HG03558 (cell line): ENCODE measurements at regions not wholly inside any gene's neighbourhood (a gene's known extent, or its start where the extent isn't known, plus 50 kb on each side); places are given as distances from the start of the nearest gene placed in this dataset.
"Not testable (repeated sequence)": the region's sequence is repeated elsewhere in the genome, so short reads cannot be mapped to it uniquely, and the experiment has no call there.

ENCODE experiments used
- ATAC-seq: cut with Tn5 transposase; IDR thresholded peaks from one replicate; pipeline ENCODE4 v1.9.1; 2021; ENCODE audit warnings: moderate number of reproducible peaks; ENCODE audit not compliant: unreplicated experiment; ENCODE audit errors: extremely low read depth

DNA sequence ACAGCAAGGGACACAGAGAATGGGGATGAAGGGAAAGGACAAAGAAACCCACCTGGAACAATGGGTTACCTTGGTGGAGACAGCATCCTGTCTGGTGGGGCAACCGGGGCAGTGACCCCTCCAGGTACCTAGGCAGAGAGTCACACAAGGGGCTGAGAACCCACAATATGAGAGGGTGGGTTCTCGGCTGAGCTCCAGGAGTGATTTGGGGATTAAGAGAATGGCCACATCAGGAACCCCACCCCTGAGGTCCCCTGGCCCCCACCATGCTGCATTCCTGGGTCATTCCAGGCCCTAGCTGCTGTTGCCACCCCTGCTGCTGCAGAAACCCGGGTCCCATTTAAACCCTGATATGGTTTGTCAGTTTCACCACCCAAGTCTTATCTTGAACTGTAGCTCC is 172.3 kb downstream of the RTP5 start:
- no peak for ATAC-seq

DNA sequence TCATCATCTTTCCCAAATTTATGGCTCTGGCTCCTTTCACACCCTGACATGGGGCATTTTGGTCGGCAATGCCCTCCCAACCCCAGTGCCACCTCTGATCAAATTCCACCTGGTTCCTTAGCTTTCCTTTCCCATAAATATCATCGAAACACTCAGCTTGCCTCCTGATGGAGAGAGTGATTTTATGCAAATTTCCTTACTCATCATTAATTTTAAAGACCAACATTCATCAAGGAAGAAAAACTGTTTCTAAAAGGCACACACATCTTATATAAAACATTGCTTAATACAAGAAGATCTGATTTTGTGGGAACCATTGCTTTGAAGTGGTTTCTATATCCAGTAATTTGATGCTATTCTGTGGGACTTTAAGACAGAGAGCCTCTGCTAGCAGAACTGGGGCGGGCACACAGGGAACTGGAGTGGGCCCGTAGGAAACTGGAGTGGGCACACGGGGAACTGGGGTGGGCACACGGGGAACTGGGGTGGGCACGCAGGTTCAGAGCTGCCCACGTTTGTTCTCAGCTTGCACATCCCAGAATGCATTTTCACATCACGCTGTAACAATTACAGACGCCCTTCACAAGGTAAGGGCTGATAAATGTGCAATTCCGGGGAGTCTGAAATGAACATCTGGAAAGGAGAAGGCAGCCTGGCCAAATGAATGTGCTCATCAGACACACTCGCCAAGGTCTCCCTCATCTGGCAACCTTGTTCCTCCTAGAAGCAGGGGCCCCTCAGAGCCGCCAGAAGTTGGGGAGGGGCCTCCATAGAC is 174.2 kb downstream of the RTP5 start:
- no peak for ATAC-seq

DNA sequence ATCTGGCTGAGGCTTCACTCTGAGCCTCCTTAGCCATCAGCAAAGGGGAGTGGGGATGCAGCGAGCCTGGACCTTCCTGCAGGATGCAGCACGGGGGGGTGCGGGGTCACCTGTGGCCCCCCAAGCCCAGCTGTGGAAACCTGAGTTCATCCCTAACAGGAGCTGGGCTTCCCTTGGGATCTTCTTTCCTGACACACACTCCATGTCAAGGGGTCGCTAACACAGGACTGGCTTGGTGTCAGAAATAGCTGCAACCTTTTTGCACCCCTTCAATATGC is 174.7 kb downstream of the RTP5 start:
- ATAC-seq: no peak

DNA sequence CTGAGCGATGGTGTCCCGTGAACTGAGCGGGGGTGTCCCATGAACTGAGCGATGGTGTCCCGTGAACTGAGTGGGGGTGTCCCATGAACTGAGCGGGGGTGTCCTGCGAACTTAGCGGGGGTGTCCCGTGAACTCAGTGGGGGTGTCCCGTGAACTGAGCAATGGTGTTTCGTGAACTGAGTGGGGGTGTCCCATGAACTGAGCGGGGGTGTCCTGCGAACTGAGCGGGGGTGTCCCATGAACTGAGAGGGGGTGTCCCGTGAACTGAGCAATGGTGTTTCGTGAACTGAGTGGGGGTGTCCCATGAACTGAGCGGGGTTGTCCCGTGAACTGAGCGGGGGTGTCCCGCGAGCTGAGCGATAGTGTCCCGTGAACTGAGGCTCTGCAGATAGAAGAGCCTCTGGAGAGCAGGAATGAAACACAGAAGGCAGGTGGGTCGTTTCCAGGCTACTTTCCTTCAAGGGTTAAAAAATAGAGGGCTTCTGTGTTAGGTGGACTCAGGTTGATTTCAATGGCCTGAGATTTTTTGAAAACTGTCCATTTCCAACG is 176.1 kb downstream of the RTP5 start:
- ATAC-seq: not testable (repeated sequence)

DNA sequence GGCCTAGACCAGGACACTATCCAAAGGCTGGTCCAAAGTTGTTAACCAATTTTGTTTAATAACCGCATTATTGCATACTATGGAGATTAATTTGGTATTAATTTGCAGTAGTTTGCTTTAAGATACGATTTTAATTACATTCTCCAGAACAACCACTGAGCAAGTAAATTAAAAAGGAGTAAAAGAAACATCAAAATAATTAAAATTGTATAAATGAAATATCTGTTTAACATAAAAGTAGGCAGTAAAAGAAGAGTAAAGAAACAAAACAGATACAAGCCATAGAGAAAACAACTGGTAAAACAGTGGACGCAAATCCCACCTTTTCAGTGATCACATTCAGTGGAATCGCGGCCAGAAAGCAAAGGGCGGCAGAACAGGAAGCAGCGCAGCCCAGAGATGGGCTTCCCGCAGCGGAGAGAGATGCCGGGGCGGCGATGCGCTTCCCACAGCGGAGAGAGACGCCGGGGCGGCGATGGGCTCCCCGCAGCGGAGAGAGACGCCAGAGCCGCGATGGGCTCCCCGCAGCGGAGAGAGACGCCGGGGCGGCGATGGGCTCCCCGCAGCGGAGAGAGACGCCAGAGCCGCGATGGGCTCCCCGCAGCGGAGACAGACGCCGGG is 176.8 kb downstream of the RTP5 start:
- no peak for ATAC-seq

DNA sequence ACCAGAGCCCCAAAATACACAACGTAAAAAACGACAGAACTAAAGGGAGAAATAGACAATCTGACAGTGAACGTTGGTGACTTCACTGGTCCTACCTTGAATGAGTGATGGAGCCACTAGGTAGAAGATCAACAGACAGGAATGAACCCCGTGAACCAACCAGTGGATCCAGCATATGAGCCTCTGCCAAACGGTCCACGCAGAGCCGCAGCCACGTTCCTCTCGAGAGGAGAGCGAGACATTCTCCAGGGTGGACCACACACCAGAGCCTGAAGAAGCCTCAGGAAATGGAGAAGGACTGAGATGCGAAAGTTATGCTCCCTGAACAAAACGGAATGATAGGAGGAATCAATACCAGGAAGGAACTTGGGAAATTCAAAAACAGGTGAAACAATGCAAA is 178.4 kb downstream of the RTP5 start:
- ATAC-seq: no peak

DNA sequence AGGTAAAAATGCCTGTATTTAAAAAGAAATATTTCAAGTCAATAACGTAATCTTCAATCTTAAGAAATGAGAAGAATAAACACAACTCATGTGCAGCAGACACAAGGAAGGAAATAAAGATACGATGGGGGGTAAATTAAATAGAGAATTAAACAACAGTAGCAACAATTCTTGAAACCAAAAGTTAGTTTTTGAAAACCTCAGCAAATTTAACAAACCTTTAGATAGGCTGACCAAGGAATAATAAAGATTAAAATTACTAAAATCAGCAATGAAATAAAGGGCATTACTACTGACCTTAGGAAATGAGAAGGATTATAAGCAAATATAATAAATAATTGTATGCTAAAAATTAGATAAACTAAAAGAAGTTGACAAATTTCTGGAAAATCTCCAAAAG is 178.9 kb downstream of the RTP5 start:
- ATAC-seq: no peak

DNA sequence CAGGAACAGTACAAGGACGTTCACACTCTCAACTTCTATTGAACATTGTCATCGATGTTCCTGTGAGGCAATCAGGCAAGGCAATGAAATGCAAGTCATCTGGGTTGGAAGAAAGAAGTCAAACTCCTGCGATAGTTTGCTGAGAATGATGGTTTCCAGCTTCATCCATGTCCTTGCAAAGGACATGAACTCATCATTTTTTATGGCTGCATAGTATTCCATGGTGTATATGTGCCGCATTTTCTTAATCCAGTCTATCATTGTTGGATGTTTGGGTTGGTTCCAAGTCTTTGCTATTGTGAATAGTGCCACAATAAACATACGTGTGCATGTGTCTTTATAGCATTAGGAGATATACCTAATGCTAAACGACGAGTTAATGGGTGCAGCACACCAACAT is 180.0 kb downstream of the RTP5 start:
- ATAC-seq: not testable (repeated sequence)

DNA sequence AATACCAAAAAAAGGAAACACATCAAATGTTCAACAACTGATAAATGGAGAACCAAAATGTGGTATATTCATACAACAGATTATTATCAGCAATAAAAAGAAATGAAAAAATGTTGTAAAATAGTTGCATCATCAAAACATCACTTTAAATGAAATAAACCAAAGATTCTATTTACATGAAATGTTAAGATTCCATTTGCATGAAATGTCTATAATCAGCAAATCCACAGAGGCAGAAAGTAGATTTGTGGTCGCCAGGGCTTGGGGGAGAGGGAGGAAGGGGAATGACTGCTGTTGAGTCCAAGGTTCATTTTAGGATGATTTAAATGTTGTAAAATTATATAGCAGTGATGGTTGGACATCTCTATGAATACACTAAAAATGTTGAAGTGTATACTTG is 181.9 kb downstream of the RTP5 start:
- no peak for ATAC-seq

DNA sequence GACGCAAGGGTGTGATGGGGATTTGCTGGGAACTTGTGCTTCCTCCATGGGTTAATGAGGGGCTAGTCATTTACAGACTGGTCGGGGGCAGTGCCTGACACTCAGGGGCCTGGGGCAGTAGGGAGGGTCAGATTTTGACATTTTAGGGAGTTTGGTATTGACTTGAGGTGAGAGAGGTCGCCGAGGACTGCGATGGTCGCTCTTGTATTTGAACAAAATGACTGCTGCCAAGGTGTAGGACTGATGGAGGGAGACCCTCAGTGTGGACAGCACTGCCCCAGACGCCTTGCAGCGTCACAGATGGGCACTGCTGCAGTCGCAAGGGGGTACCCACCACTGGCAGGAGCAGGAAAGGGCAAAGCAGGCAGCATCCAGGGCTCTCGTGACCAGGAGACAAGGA is 182.9 kb downstream of the RTP5 start:
- no peak for ATAC-seq

DNA sequence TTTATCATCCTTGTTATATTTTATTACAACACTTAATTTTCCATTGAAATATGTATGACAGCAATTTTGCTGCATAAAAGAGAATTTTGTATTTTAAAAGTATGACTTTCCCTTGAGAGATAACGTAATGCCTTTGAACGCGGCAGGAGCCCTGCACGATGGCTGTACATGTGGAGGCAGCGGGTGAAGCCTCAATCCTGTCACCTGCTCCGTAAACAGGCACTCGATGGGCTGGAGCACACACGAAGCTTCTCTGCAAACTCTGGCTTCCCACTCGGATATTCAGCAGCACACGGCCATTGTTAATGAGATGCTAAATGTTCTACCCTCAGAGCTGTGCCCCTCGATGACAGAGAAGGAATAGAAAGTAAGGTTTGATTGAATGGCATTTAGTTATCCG is 184.4 kb downstream of the RTP5 start:
- no peak for ATAC-seq

DNA sequence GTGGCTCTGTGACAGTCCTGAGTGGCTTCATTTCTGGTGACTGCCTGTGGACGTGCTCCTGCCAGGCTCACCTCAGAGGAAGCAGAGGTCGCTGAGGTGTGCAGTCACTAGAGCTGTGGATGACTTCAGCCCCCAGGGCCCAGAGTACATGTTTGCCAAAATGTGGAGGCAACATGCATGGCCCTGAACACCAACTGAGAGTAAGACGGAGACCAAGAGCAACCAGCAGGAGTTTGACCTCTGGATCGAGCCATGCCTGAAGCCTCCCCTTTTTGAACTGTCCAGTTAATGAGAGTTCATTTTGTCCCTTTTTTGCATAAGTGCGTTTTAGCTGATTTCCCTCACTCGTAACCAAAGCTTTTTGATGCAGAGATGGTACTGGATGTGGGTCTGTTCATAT is 184.9 kb downstream of the RTP5 start:
- ATAC-seq: no peak

DNA sequence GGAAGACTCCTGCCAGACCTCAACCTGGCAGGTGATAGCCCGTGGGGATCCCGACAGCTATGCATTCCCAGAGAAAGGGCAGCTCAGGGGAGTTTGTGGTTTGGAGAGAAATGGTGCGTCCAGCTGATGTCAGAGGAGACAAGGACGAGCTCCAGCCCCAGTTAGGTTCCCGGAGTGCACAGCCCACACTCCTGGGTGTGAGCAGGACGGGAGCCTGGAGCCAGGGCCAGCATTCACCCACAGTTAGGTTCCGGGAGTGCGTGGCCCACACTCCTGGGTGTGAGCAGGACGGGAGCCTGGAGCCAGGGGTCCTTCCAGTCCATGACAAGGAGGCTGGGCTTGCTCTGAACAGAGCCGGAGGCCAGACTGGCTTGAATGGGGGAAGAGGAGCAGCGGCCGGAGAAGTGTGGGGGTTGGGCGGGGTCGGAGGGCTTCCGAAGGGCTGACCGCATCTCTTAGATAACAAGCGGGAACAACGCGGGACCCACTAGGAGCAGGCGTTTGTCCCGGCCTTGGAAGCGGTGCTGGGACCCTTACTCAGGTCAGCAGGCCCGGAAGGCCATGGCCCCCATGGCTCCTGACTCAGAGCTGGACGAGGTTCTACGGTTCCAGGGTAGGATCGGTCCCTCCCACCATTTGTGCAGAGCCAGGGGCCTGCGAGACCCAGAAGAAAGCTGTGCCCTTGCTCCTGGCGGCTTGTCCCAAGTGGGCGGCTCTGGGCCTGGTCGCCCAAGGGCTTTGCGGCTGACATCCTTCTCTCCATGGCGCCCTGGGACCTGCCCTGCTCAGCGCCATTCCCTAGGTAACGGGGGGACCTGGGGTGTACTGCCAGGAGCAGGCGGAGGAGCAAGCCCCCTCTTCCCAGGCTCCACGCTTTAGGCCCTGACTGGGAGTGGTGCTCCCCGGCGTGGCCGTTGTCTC is 185.6 kb downstream of the RTP5 start:
- no peak for ATAC-seq

DNA sequence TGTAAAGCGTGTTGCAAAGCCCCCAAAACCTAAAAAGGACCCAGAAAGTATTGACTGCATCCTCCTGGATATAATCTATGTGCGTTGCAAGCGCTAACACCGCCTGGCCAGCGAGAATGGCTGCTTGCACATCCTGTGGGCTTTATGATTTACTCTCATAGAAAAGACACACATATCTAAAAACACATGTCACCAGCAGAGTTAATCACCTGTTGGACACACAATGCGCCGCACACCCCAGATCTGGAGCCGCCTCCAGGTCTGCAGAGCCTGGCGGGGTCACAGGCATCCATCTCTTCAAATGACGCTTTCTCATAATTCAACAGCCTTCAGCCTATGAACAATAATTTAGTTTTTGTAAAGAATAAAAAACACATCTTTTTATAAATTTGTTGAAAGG is 186.5 kb downstream of the RTP5 start:
- no peak for ATAC-seq

DNA sequence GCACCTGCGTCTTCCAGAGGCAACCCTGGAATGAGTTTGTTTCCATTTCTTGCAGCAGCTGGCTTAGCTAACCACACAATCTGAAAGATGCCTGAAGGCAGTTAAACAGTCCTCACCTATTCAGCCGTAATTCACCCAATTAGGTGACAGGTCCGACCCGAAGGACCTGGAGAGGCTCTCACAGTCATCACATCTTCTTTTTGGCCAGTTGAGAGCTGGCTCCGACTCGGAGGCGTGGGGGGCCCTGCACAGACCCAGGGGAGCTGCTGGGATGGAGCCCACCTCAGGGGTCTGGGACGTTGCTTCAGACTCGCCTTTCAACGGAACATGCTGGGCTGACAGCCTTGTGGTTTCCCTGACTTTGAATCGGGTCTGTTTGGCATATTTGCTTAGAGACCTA is 187.3 kb downstream of the RTP5 start:
- no peak for ATAC-seq

DNA sequence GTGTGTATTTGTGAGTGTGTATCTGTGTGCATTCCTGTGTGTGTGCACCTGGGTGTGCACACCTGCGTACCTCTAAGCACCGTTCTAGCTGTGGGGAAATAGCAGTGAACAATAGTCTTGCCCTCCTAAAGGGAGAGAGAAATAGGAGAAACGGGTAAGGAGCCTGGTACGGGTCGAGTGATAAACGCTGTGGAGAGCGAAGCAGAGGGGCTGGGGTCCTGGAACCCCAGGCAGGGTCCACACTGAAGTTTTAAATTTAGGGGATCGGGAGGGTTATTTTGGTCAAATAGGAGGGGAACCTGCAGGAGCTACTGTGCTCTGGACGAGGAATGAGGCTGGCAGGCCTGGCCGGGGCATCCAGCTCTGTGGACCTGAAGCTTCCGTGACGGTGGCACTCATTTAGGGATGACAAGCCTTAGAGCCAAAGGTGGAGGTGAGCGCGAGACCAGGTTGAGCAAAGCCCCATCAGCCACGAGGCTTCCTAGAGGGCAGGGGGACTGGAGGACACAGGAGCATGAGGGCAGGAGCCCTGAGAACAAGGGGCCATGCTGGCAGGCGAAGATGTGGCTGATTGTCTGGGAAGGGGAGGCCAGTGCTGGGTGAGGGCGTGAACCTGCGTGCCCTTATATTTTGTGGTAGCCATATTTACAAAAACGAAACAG is 188.0 kb downstream of the RTP5 start:
- ATAC-seq: no peak

DNA sequence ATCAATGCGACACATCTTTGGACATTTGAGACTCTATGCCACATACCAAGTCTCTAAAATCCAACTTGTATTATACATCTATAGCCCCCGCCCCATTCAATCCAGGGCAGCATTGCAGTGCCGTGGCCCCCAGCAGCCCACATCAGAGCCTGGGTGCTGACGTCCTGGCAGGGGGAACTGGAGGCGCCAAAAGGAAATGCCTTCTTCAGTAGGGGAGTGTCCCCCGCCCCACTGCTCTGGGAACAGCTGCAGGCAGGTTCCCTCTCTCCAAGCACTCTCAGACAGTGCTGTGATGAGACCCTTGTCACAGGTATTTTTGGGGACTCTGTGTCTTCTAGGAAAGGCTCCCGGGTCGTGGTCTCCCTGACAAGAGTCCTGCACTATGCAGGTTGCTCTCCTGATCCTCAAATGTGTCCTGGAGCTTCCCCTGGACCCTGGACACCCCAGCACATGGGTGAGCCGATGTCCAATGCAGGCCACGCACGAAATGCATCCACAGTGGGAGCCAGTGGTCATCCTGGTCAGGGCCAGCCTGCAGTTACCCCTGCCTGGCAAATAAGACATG is 188.7 kb downstream of the RTP5 start:
- no peak for ATAC-seq

DNA sequence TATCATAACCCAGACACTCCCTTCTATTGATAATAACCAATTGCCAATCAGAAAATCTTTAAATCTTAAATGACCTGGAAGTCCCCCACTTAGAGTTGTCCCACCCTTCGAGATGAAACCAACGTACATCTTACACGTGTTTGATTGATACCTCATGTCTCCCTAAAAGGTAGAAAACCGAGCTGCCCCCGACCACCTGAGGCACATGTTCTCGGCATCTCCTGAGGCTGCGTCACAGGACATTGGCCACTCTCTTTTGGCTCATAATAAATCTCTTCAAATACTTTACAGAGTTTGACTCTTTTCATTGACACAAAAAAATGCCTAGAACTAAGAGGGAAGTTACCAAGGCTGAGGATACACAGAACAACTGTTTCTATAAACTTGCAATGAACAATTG is 190.0 kb downstream of the RTP5 start:
- ATAC-seq: no peak

DNA sequence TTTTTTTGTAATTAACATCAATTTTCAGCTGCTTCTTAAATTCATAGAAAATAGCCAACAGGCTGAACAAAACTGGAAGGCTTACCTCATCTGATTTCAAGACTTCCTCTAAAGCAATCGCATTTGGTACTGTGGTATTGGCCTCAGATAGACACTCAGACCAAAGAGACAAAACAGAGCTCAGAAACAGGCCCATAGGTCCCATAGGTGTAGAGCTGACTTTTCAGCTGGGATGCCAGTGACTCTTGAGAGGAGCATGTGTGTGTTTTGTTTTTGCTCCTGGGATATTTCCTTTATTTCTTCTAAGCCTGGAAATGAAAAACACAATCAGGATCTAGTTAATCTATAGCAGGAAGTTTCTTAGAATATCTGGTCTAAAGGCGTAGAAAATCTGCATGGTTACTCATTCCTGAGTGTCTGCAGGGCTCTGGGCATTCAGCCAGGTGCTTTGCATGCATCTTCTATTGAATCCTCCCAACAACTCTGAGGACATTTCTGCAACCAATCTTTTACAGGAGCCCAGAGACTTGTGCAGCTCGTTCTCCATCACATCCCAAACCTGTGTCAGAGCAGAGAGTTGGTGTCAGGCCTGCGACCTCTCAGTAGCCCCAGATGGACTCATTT is 190.8 kb downstream of the RTP5 start:
- no peak for ATAC-seq

DNA sequence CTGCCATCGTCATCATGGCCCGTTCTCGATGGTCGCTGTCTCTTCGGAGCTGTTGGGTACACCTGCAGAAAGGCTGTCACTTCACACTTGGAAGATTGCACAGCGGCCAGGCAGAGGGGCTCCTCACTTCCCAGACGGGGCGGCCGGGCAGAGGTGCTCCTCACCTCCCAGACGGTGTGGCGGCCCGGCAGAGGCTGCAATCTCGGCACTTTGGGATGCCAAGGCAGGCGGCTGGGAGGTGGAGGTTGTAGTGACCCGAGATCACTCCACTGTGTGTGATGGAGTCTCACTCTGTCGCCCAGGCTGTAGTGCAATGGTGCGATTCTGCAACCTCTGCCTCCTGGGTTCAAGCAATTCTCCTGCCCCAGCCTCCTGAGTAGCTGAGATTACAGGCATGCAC is 192.4 kb downstream of the RTP5 start:
- ATAC-seq: not testable (repeated sequence)
